Neural progenitor cell (in vitro differentiated cells): ENCODE measurements at regions not wholly inside any gene's neighbourhood (a gene's known extent, or its start where the extent isn't known, plus 50 kb on each side); places are given as distances from the start of the nearest gene placed in this dataset.

ENCODE experiments used
- DNase-seq: peaks from one replicate; pipeline ENCODE4 v3.0.0-alpha.2; 2016; ENCODE audit warnings: low spot score
- H2AFZ ChIP-seq: fragments of 200-600 bp; sonication (generic); replicated peaks from 2 replicates; pipeline ENCODE4 v1.6.1; 2016; ENCODE audit warnings: antibody characterized with exemption
- H3F3A ChIP-seq: fragments of 200-600 bp; sonication (generic); 2 replicates; pipeline ENCODE4 v1.6.1; 2016; ENCODE audit warnings: antibody characterized with exemption, low read depth
- H3K27ac ChIP-seq: fragments of 200-600 bp; sonication (generic); 2 replicates; pipeline ENCODE4 v1.5.1; 2016; ENCODE audit warnings: mild to moderate bottlenecking
- H3K27me3 ChIP-seq: fragments of 200-600 bp; sonication (generic); 2 replicates; pipeline ENCODE4 v1.6.1; 2016; ENCODE audit warnings: mild to moderate bottlenecking, moderate library complexity
- H3K36me3 ChIP-seq: fragments of 200-600 bp; sonication (generic); 2 replicates; pipeline ENCODE4 v1.5.1; 2016
- H3K4me1 ChIP-seq: fragments of 200-600 bp; sonication (generic); 2 replicates; pipeline ENCODE4 v1.6.1; 2016; ENCODE audit warnings: mixed run types
- H3K4me2 ChIP-seq: fragments of 200-600 bp; sonication (generic); 2 replicates; pipeline ENCODE4 v1.6.1; 2016
- H3K4me3 ChIP-seq: fragments of 200-600 bp; sonication (generic); 2 replicates; pipeline ENCODE4 v1.5.1; 2016
- H3K79me2 ChIP-seq: fragments of 200-600 bp; sonication (generic); 2 replicates; pipeline ENCODE4 v1.6.1; 2016; ENCODE audit warnings: low read depth
- H3K9ac ChIP-seq: fragments of 200-600 bp; sonication (generic); 2 replicates; pipeline ENCODE4 v1.6.1; 2016
- H3K9me3 ChIP-seq: fragments of 200-600 bp; sonication (generic); 2 replicates; pipeline ENCODE4 v1.5.1; 2016; ENCODE audit warnings: low read depth
- H4K20me1 ChIP-seq: fragments of 200-600 bp; sonication (generic); 2 replicates; pipeline ENCODE4 v1.6.1; 2016; ENCODE audit warnings: low read depth
- H3K27ac Mint-ChIP-seq: 3 replicates; pipeline ENCODE4 v1.8.0; 2021; ENCODE audit warnings: mixed read lengths
- H3K27me3 Mint-ChIP-seq: 2 replicates; pipeline ENCODE4 v1.8.0; 2022; ENCODE audit warnings: low read depth, mild to moderate bottlenecking, inconsistent platforms, moderate library complexity, mixed read lengths; ENCODE audit not compliant: insufficient read depth
- H3K36me3 Mint-ChIP-seq: 3 replicates; pipeline ENCODE4 v1.8.0; 2021; ENCODE audit warnings: mixed read lengths
- H3K4me1 Mint-ChIP-seq: 3 replicates; pipeline ENCODE4 v1.8.0; 2021; ENCODE audit warnings: mixed read lengths
- H3K4me3 Mint-ChIP-seq: 3 replicates; pipeline ENCODE4 v1.8.0; 2021; ENCODE audit warnings: mild to moderate bottlenecking, moderate library complexity, mixed read lengths
- H3K9me3 Mint-ChIP-seq: 3 replicates; pipeline ENCODE4 v1.8.0; 2020; ENCODE audit warnings: mixed read lengths
- EZH2 ChIP-seq: fragments of 200-600 bp; sonication (generic); IDR thresholded peaks from 2 replicates; pipeline ENCODE4 v1.6.1; 2017; ENCODE audit warnings: antibody characterized with exemption, mild to moderate bottlenecking, moderate library complexity
- EZH2phosphoT487 ChIP-seq: fragments of 200-600 bp; sonication (generic); IDR thresholded peaks from 2 replicates; pipeline ENCODE4 v1.6.1; 2017; ENCODE audit warnings: antibody characterized with exemption
- TF ChIP-seq, protein P1 (sequence below): fragments of 200-600 bp; sonication (generic); IDR thresholded peaks from 2 replicates; pipeline ENCODE4 v1.5.1; 2017; ENCODE audit warnings: antibody characterized with exemption, mild to moderate bottlenecking

DNA sequence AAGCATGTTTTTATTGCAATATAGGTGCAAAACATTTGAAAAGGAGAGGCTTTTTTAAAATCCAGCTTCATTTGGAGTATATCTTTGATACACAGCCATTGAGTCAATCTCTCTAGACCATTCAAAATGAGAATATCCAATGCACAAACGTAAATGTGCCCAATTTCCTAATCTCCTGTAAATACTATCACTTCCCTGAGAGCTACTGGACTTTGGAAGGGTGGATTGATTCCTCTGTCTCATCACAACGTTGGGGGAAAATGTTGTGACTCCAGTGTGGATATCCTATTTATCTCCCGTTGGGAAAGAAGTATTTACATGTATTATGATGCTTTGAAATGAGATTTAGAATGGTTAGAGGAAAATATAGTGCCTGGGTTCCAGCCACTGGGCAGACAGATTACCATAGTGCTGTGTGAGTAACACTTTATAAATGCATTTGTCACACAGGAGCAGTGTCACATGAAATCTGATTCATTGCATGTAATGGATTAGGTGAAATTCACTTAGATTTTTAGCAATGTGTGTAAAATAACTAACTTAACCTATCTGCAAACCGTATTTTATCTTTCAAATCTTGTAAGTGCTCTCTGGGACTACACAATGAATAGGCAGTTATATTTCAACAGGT lies 64.4 kb upstream of the VCX3A start:
- Mint-ChIP-seq H3K4me1 (no peaks in the 10 kb centered on the region), H3K27ac (no peak overlapping the region), H3K9me3 (peaks cover 12% of the 10 kb centered on the region), H3K36me3 (peaks cover 2% of the 10 kb centered on the region), H3K27me3 (peaks cover 2% of the 10 kb centered on the region), H3K4me3 (no peak overlapping the region)
- Histone ChIP-seq H3K9me3 (no peaks in the 10 kb centered on the region), H3K36me3 (no peaks in the 10 kb centered on the region), H3F3A (no peaks in the 10 kb centered on the region), H3K9ac (no peak overlapping the region), H3K27me3 (no peaks in the 10 kb centered on the region), H3K4me1 (no peaks in the 10 kb centered on the region), H3K79me2 (no peaks in the 10 kb centered on the region), H3K27ac (no peak overlapping the region), H3K4me2 (no peak overlapping the region), H4K20me1 (no peaks in the 10 kb centered on the region), H3K4me3 (no peak overlapping the region), H2AFZ (no peak overlapping the region)
- TF ChIP-seq, protein P1, sequence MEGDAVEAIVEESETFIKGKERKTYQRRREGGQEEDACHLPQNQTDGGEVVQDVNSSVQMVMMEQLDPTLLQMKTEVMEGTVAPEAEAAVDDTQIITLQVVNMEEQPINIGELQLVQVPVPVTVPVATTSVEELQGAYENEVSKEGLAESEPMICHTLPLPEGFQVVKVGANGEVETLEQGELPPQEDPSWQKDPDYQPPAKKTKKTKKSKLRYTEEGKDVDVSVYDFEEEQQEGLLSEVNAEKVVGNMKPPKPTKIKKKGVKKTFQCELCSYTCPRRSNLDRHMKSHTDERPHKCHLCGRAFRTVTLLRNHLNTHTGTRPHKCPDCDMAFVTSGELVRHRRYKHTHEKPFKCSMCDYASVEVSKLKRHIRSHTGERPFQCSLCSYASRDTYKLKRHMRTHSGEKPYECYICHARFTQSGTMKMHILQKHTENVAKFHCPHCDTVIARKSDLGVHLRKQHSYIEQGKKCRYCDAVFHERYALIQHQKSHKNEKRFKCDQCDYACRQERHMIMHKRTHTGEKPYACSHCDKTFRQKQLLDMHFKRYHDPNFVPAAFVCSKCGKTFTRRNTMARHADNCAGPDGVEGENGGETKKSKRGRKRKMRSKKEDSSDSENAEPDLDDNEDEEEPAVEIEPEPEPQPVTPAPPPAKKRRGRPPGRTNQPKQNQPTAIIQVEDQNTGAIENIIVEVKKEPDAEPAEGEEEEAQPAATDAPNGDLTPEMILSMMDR = no peak
- TF ChIP-seq EZH2phosphoT487 (no peak), EZH2 (no peak)
- no peak for DNase-seq
